Hepatic stellate cell (primary cell): ENCODE measurements at regions not wholly inside any gene's neighbourhood (a gene's known extent, or its start where the extent isn't known, plus 50 kb on each side); places are given as distances from the start of the nearest gene placed in this dataset.

ENCODE experiments used
- DNase-seq: peaks from one replicate; pipeline ENCODE4 v3.0.0; 2011; ENCODE audit warnings: low spot score

- no peak for DNase-seq
Observed at GRCh38 chrX:10047631-10048030, 80.5 kb downstream of the CLDN34 start.

- no peak for DNase-seq
Observed at GRCh38 chrX:10048076-10048475, 80.9 kb downstream of the CLDN34 start.

DNA sequence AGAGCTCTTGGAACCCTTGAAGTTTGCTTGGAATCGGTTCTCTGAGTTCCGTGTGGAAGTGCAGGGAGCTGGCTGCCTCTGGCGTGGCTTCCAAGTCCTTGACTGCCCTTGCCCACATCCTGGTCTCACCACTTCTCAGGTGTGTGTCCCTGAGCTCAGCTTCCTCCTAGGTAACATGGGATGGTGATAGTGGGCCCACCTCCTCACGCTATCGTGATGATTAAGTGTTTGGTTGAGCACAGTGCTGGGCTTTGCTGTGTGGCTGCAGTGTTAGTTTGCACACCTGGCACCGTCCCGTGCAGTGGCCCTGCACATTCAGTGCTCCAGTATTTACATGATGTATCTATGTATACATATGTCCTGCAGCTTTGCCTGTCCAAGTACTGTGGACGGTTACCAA lies 81.5 kb downstream of the CLDN34 start:
- DNase-seq: no peak

DNA sequence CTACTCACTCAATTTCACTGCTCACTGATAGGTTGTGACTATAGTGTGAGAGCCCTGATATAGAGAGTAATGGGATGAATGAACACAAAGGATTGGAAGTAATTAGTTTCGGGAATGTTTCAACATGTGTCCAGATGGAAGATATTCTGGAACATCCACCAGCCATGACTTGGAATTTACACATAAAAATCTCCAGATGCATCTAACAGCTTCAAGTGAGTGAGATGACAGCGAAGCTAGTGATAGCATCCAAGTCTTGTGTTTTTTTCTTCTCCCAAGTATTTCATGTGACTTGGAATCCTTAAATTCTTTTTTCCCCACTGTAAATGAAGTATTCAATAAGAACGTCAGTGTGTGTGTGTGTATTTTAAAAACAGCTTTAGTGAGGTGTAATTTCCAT lies 82.1 kb downstream of the CLDN34 start:
- DNase-seq: no peak

DNA sequence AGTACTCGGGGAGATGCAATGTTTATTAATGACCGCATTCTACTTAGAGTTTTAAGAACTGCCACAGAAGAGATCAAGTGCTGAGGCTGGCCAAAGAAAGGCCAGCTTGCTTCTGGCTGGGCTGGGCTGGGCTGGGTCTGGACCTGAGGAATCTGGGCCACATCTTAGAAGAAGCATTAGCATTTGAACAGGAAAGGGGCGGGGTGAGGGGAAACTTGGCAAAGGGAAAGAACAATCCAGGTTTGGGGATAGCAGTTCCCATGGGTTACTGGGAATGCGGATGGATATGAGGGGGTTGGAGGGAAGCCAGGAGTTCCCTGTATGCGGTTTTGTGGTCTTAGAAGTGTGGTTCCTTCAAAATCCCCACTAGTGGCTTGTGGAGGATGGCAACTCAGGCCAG lies 83.3 kb downstream of the CLDN34 start:
- DNase-seq: peak; percentile 36

DNA sequence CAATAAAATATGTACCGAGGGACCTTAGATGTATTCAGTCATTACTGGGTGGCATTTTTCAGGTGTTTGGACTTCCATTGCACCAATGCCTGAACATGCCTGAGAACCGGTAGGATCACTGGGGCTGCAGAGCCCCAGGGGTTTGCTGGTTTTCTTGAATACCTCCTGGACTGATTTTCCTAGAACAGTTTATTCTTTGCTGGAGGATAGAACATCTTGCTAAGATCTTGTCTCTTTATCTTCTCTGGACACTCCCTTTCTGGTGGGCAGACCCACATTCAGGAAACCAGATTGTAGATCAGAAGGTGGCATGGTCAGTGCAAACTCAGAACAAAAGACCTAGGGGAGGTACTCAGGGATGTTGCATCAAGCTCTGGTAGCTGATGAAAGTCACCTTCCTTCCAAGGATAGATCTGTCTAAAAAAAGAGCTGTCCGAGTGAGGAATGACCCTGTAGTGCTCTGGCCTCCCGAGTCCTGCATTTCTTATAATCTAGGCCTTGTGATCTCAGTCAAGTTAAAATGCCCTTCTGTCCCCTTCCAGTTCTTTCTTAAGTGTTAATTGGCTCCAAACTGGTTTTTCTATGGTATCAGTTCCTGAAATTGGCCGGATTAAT lies 84.8 kb downstream of the CLDN34 start:
- no peak for DNase-seq

GRCh38 chrX:10052906-10053625 lies 85.9 kb downstream of the CLDN34 start:
- no peak for DNase-seq

DNA sequence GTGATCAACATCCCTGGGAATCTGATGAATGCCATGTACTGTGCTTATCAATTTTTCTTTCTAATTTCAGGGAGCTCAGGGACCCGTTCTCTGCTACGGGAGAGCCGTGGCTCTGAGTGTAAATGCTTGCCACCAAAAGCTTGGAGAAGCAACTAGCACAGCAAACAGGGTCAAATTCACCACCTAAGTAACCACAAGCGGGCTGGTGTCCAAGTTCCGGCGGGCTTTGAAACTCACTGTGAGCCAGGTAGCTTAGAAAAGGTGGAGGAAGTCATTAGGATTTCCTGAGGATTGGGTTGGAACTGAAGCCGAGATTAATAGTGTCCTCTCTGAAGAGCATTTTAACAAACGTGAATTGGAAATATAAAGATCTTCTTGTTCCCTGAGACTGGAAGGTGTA lies 87.2 kb downstream of the CLDN34 start:
- DNase-seq: no peak

- no peak for DNase-seq
Observed at GRCh38 chrX:10055430-10055829, 88.3 kb downstream of the CLDN34 start.

GRCh38 chrX:10062352-10062751 lies 94.4 kb upstream of the CLCN4 start:
- no peak for DNase-seq

GRCh38 chrX:10062980-10063379 lies 93.8 kb upstream of the CLCN4 start:
- no peak for DNase-seq

- no peak for DNase-seq
Observed at GRCh38 chrX:10064736-10065135, 92.0 kb upstream of the CLCN4 start.

GRCh38 chrX:10070714-10071436 lies 85.9 kb upstream of the CLCN4 start:
- no peak for DNase-seq

GRCh38 chrX:10071451-10072144 lies 85.2 kb upstream of the CLCN4 start:
- no peak for DNase-seq

DNA sequence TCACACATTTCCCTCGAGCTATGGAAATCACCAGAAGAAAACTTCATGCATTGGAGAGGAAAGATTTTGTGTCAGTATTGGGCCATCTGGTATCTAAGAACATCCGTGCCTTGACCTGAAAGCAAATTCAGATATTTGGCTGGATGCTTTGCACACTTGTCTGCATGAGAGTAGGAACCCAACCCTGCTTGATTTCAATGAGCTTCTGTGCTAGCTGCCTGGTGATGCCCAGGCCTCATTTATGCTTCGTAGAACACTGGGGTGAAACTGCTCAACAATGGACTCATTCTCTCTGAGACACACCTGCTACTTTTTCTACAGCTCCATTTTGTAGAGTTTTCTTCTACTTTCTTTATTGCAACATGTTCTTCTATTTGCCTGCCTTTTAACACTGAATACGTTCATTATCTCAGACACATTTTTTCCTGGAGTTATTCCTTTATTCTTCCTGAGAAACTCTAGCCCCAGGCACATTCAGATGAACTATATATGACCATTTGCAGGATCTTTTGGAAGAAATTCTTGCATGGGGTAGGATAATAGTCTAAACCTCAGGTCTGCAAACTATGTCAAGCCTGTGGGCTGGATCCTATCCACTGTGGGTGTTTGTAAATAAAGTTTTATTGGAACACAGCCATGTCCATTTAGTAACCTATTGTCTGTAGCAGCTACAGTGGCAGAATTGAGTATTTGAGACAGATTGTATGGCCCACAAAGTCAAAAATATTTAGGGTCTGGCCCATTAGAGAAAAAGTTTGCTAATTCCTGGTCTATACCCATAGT lies 83.8 kb upstream of the CLCN4 start:
- DNase-seq: no peak

GRCh38 chrX:10073671-10074070 lies 83.1 kb upstream of the CLCN4 start:
- no peak for DNase-seq

- no peak for DNase-seq
Observed at GRCh38 chrX:10074241-10074941, 82.4 kb upstream of the CLCN4 start.

DNA sequence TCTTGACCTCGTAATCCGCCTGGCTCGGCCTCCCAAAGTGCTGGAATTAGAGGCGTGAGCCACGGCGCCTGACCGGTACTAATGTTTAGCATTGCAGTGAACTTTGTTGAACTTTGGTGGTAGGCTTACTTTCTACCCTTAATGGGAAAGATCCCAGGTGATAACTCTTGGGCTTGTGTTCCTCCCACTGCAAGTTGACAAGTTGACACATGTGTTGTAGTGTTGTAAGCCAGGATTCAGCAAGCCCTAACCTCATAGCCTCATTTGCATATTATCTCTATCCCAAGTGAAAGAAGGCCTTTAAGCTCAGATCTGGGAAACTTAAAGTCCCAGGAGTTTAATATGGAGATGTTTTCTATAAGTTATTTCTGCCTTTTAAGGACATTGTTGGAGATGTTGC lies 80.0 kb upstream of the CLCN4 start:
- DNase-seq: no peak

- no peak for DNase-seq
Observed at GRCh38 chrX:10077425-10078188, 79.2 kb upstream of the CLCN4 start.

DNA sequence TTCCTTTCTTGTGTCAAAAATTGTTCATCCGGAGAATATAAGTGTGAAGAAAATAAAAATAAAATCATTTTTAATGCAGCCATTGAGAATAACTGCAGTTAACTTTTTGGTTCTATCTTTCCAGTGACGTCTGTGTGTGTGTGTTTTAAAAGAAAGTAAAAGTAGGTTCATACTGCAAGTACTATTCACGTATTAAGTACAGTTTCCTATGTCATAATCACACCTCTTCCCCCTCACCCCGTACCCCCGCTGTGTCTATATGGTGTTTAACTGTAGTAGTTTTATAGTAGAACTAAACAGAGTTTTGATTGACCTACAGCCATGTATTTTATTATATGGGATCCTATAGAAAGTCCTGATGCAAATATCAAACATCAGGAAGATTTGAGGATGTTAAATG lies 78.5 kb upstream of the CLCN4 start:
- DNase-seq: no peak

GRCh38 chrX:10079231-10079630 lies 77.5 kb upstream of the CLCN4 start:
- no peak for DNase-seq
